Stimulated activated CD4-positive, alpha-beta T cell treated with anti-CD3 and anti-CD28 coated beads, Interleukin-12 subunit alpha, Interleukin-12 subunit beta, amount 100 ng/mL, for 4 hours (primary cell): ENCODE measurements at regions not wholly inside any gene's neighbourhood (a gene's known extent, or its start where the extent isn't known, plus 50 kb on each side); places are given as distances from the start of the nearest gene placed in this dataset.

Source experiments
- DNase-seq: peaks from one replicate; pipeline ENCODE4 v3.0.0-alpha.2; 2020

DNA sequence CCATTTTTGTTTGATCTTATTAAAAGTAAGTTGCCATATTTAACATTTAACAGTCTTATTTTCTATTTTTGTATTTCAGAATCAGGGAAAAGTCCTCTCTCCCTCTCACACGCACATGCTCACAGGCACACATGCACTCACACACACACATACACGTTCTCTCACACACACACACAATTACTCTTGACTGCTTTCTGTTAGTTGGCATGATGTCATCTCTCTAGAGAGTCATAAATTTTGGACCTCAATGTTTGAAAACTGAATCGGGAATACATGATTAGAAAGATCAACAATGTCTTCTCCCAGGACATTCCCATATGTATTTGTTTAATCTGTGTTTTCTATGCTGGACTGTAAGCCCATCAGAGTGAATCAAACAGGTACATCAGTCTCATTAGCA lies 165.7 kb upstream of the AHR start:
- no peak for DNase-seq

DNA sequence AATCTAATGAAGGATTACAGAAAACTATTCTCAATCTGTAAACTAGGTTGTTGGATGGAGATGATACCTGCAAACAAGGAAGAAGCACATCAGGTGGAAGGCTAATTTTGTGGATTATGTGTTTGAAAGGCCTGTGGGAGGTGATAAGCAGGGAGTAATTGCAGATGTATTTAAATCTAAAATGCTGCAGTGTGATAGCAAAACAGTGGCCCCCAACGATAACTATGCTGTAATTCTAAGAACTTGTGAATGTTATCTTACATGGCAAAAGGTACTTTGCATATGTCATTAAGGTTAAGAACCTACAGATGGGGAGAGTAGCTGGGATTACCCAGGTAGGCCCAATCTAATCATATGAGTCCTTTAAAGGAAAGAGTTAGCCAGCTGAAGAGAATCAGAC lies 164.5 kb upstream of the AHR start:
- DNase-seq = no peak

DNA sequence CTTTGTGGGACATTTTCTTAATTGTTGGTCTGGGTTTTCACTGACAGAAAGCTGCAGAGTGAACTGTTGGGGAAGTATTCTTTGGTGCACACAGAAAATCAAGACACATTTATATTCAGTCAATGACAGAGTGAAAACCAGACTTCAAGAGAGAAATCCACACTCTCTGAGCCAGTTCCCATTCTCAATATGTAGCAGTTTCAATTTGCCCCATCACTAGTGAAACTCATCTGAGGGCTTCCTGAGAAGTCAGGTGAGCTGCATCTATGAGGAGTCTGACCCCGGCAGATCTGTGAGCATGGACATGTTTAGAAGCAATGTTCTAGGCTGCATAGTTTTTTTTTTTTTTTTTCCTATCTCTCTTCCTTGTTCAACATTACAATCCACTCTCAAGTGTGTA lies 163.7 kb upstream of the AHR start:
- no peak for DNase-seq

DNA sequence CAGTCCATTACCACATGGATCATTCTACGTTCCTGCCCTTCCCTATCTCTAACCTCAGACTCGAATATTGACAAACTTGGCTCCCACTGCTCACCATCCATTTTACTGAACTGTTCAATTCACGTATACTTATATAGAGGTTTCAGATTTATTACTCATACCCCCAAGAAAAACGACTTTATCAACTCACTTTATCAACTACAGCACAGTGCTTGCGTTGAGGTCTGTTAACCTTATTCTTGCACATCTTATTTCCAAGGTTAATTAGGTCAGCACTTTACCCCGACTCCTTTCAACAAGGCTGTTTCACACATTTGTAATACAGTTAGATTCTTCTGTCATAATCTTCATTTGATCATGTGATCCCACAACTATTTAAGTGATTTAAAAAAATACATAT lies 162.3 kb upstream of the AHR start:
- no peak for DNase-seq

DNA sequence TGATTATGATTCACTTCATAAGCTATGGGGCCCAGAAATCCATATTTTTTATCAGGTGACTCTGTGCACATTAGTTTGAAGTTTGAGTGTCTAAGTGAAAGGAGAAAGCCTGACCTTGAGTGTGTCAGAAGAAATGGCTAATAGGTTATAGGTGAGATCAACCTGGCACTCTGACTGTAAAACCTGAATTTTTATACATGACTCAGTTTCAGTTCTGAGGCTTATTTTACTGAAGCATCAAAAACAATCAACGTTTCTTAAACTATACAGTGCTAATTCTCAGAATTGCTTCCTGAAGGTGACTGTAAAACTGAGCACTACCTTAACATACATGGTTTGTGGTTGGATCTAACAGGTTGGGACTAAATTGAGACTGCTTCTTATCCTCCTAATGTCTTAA lies 159.4 kb upstream of the AHR start:
- DNase-seq = no peak

DNA sequence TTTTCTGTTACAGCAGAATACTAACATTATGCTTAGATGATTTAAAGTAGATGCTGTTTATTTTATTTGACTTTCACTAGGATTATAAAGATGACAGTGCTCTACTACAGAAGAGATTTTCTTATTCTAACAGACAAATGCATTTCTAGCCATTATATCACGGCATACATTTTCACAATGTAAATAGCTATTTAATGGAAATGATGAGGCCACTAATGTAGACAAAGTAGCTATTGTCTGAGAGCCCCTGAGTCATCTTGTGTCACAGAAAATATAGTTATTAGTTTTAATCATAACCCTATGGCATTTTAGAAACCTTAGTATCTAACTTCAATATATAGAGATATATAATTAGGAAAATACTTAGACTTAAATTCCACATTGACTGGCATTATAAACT lies 158.0 kb upstream of the AHR start:
- DNase-seq = no peak

DNA sequence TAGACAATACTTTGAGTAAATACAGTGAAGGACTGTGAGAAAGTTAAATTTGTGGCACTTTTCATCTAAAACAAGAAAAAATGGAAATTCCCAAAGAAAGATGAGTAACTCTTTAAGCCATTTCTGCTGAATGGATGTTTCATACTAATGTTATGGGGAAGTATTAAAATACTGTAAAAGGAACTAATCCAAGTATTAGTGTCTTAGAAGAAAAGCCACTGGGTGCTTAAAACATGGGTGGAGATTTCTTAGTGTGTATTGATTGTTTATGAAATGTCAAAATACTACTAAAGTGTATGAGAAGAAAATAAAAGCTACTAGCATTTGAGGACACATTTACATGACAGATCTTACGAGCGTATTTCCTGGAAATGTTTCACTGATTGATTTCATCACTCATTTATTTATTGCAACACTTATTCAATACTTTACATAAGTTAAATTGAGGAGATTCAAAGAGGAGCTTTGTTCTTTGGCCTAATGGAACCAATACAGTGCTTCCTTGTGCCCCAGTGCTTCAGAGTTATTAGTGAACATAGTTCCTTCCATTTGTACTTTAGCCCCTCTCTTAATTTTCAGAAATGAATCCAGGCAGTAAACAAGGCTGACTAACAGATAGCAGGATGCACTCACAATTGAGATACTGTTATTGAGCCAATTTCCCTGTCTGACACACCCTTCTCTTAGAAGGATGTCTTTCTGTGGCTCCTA lies 155.5 kb upstream of the AHR start:
- no peak for DNase-seq

DNA sequence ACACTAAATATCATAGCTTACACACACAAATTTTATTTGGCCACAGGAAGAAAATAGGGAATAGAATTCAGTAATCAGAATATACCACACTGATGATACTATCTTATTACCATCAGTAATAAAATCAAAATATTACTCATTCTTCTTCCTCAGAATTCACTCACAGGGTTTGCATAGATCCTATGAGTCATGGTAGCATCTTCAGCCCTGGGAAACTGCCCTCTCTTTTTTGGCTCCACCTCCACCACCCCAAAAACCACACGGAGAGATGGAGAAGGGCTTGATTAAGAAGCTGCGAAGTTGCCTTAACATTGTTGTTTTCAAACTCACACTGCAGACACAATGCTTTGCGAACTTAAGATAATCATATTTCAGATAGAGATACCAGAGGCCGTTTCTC lies 154.1 kb upstream of the AHR start:
- peak; percentile 40 for DNase-seq

DNA sequence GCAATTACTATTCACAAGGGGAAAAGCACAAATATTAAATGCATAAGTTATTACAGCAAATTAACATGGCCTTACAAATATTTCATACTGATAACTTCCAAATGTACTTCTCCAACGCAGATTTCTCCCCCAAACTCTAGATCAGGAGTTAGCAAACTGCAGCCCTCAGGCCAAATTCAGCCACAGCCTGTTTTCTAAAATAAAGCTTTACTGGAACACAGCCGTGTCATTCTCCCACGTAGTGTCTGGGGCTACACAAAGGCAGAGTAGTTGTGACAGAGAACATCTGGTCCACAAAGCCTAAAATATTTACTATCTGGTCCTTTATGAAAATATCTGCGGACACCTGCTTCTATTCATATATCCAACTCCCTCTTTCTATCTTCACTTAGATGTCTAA lies 151.8 kb upstream of the AHR start:
- DNase-seq = no peak

DNA sequence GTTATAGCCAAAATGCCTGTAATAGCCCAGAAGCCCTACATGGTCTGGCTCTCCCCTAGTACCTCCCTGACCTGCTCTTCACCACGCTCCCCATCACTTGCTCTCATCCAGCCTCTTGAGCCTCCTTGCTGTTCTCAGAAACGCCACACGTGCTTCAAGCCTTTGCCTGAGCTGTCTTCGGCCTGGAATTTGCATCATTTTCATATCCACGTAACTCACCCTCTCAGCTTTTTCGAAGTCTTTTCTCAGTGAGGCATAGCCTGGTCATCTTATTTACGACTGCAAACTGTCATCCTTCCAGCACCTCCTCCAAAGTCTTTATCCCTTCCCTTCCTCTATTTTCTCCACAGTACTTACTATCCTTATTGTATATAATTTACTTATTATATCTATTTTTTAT lies 151.0 kb upstream of the AHR start:
- DNase-seq = no peak

DNA sequence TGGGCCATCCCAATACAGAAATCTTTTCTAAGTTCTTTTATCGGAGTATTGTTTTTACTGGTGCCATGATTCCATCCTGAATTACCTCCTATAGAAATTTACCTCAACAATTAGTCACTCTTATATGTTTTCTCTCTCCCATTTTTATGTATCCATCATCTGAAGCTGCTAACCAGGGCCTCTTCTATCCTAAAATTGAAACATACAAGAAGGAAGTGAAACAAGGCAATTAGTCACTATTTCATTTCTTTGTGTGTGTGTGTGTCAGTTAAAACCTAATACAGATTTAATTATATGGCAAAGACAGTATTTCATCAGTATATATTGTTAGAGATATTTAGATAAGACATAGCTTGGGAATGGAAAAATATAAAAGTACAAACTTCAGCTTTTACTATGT lies 148.4 kb upstream of the AHR start:
- DNase-seq = no peak

DNA sequence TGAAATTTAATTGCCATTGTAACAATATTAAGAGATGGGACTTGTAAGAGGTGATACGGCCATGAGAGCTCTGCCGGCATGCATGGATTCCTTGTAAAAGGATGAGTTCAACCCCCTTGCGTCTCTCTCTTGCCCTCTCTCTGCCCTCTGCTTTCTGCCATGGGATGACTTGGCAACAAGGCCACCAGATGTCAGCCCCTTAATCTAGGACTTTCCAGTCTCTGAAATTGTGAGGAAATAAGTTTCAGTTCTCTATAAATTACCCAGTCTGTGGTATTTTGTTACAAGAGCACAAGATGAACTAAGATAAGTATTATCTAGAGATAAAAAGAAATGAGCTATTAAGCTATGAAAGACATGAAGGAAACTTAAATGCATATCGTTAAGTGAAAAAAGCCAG lies 145.7 kb upstream of the AHR start:
- DNase-seq = no peak

DNA sequence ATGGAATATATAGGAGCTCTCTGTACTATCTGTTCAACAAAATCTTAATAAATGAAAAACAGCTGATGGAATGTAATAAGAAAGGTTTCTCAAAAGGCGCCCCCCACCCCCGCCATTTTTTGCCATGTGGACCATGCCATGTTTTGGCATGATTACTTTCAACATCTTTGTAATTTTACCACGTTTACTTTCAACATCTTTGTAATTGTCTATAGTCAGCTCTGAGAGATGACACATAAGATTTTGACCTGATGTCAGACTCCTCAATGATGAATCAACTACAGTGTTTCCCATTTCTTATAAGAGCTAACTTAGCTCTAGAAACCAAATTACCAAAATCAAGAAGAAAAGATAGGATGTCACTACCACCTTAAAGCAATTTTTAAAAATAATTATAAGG lies 144.9 kb upstream of the AHR start:
- DNase-seq = peak; percentile 37

DNA sequence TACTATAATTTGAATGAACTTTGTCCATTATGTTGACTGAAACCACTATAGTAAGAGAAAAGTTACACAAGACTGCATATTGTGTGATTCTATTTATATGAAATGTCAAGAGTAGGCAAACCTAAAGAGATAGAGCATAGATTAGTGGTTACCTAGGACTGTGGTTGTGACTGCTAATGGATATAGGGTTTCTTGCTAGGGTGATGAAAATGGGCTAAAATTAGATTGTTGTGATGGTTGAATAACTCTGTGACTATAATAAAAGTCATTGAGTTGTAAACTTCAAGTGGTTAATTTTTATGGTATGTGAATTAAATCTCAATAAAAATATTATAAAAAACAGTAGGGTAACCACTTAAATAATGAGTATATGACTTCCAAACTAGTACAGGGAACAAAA lies 142.9 kb upstream of the AHR start:
- no peak for DNase-seq

DNA sequence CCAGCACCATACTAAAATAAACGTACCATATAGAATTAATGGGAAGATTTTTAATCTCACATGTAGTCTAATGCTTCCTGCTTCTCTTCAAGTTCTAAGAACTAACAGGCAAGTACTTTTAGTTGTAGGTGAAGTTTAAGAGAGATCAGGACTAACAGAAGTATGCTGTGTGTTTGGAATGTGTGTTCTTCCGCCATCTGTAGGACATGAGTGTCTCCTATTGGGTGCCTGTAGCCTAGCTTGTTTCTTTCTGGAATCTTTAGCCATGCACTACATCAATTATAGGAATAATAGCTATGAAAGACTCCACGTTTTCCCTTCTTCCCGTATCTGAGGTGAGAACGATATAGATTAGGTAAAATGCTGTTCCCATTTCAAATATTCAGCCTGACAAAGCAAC lies 140.2 kb upstream of the AHR start:
- no peak for DNase-seq

DNA sequence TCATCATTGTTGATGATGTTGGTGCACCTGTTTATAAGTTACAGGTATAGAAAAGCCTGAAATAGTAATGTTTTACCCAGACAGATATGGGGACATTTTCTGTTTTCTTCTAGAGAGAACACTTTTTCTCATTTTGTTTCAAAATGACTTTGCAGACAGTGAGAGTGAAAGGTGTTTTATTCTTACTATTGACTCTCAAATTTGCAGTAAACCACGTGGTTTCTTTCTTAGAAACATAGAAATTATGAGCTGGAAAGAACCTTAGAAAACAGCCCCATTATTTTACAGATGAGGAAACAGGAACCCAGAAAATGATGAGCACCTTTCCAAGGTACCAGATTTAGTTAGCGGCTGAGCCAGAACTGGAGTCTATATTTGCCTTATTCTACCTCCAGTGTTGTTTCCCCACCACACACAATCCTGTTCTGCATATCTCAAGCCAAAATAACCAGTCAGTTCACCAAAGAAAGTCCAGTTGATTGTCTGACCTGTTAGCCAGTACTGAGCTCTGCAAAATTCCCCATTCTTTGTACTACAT lies 138.9 kb upstream of the AHR start:
- no peak for DNase-seq

DNA sequence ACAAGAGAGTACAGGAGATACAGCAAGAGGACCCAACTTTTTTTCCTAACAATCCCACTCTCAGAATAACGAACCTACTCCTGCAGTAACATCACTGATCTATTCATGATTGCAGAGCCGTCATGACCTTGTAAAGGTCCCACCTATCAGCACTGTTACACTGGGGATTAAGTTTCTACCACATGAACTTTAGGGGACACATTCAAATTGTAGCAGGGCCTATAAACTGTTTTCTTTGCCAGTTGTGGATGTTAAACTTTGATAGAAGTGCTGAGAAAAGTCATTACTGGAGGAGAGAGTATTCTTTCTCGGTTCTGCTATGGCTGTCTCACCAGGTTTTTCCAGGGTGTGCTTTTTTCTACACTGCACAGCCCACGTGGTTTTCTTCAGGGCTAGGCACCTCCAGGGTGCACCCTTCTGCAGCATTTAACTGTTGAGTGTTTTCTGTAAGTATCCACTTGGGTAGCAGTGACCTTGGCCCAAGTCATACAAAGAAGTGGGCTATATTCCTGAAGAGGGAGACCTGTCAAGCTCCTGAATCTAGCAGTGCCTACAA lies 131.6 kb upstream of the AHR start:
- DNase-seq = no peak

DNA sequence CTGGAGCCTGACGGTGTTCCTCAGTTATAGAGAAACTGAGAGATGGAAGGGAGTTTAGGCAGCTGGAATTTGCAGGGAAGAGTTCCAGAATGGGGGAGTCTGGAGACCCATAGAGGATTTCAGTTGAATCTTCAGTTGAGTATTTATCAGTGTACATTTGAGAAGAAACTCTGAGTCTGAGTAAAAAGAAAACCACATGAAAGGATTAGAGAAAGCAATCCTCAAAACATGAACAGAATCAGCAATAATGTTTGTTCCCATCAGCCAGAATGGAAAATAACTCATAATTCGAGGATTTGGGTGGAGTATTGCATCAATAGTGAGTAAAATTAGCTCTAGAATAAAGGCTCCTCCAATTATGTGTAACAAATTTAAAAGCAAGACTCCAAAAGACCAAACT lies 130.0 kb upstream of the AHR start:
- DNase-seq = no peak

DNA sequence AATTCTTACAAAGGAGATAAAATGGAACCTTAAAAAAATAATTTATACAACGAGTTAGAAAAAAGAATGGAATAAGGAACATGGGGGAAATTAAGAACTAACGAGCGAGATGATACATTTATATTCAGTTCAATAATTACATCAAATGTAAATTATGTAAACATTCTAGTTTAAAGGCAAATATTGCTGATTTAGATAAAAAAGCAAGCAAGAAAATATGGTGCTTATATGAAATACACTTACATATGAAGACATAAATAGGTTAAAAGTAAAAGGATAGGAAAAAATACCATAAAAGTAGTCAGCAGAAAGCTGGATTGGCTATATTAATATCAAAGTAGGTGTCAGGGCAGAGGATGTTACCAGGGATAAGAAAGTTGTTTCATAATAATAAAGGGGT lies 127.0 kb upstream of the AHR start:
- no peak for DNase-seq

DNA sequence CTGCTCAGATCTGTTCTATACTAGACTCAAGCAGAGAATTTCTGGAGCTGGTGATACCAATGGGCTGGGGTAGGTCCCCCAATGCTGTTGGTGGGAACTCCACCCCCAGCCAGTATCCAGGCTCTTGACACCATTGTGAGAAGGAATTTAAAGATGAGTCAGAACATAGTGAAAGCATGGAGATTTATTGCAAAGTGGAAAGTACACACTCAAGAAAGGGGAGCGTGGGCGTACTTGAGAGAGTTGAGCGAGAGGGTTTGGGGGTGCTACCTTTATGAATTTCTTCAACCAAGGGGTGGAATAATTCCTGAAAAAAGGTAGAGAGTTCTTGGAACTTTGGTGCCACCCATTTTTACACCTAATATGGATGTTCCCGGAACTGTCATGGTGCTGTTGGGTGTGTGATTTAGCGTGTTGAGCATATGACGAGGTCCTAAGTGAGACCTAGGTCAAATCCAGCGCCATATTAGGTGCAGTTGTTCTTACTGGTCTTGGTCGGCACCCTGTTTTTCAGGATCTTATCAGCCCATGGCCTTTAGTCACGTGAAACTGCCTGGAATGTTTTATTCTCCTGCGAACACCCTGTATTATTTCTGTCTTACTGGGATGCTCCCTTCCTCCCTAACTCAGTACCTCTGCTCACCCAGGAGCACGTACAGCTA lies 122.0 kb upstream of the AHR start:
- no peak for DNase-seq

DNA sequence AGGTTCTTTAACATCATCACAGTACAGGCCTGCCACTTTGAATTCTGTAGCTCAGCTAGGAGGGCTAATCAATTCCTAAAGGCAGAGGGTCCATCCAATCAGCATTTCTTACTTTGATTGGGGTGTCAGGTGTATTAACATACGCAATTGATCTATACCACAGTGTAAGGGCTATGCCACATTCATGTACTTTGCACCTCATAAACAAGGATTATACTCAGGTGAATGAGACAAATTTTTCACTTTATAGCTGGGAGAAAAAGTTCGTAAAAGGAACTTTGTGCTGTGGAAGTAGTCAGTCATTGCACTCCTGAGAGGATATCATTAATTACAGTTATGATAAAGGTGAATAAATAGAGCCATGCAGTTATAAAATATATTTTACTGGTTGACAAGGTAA lies 119.9 kb upstream of the AHR start:
- DNase-seq = no peak

DNA sequence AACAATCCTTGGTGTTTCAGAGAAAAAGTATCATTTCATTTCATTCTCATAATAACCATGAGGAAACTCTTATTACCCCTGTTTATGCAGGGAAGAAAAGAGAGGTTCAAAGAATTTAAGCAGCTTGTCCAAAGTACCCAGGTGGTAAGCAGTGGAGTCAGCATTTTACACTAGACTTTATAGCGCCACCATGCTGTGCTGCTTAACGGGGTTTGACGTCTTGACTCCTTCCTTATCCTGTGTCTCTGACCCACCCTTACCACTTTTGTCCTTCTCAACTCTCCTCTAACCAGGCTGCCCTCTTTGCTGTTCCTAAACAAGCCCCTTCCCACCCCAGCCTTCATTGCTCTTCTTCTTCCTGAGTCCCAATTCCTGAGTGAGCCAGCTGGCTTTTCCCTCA lies 117.0 kb upstream of the AHR start:
- no peak for DNase-seq

DNA sequence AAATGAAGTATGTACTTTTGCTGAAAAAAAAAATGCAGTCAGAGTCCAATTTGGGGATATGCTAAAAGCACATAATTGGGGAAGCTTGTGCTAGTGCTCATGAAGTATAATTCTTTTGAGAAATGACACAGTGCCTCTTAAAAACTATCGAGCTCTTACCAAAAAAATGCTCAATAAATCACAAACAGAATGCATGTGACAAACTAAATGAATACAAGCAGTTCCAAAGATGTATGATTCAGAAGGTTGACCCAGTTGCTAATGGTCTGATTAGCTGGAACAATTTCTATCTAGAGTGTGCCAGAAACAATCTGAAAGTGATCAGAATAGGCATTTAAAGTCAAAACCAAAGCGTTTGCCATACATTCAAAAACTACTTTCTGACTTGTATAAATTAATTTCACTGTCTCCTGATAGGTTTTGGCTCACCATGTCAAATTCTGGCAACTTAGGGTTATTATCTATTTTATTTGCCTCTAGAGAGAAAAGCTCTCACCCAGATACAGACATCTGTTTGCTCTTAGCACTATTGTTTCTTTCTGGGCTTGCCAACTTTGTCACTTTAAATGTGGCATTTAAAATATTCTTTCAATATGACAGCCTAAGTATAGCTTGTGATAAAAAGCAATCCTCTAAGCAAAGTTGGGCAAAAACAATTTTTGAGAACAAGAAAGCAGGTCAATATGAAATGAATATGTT lies 114.7 kb upstream of the AHR start:
- no peak for DNase-seq
